Mononuclear cell (primary cell): ENCODE measurements at regions not wholly inside any gene's neighbourhood (a gene's known extent, or its start where the extent isn't known, plus 50 kb on each side); places are given as distances from the start of the nearest gene placed in this dataset.

ENCODE experiments used
- H3K27me3 ChIP-seq: 2 replicates; pipeline ENCODE4 v1.6.0; 2011; ENCODE audit warnings: low read length, control low read depth; ENCODE audit not compliant: insufficient read depth
- H3K4me1 ChIP-seq: 2 replicates; pipeline ENCODE4 v1.5.1; 2011; ENCODE audit warnings: mild to moderate bottlenecking, low read length, control low read depth; ENCODE audit not compliant: insufficient read depth
- H3K4me3 ChIP-seq: 2 replicates; pipeline ENCODE4 v1.5.1; 2011; ENCODE audit warnings: mild to moderate bottlenecking, low read length, moderate library complexity
- H3K9me3 ChIP-seq: 2 replicates; pipeline ENCODE4 v1.5.1; 2011; ENCODE audit warnings: low read depth, mild to moderate bottlenecking, control low read depth, low read length

DNA sequence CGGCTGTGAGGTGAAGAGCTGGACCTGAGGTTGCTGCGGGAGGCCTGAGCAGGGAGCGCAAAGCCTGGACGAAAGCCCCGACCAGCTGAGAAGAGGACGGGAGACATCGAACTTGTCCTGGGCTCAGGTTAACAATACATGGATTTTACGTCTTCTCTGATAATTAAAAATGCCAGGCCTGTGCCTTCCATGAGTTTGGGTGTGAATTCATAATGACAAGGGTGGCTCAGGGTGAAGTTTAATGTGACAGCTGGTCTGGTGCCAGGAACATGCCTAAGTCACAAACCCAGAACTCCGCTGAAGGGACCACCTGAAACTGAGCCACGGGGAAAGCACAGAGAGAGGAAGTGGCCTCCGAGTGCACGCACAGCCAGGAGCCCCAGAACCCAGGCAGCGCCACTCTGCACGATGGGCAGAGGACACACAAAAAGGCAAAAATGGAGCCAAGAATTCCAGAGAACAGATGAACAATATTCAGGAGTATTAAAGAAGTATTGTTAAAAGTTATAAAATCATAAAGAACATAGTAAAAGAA is 150.1 kb upstream of the RPS6KA2 start:
- Histone ChIP-seq H3K4me3 (no peak overlapping the region), H3K27me3 (no peaks in the 10 kb centered on the region), H3K9me3 (no peaks in the 10 kb centered on the region)

GRCh38 chr6:166776571-166776970 is 149.5 kb upstream of the RPS6KA2 start:
- Histone ChIP-seq H3K9me3 (no peaks in the 10 kb centered on the region), H3K4me1 (peaks cover 6% of the 10 kb centered on the region), H3K4me3 (no peak overlapping the region), H3K27me3 (no peaks in the 10 kb centered on the region)

More for the DNA sequence above, 150.1 kb upstream of the RPS6KA2 start:
- peaks cover 6% of the 10 kb centered on the region for H3K4me1 ChIP-seq

DNA sequence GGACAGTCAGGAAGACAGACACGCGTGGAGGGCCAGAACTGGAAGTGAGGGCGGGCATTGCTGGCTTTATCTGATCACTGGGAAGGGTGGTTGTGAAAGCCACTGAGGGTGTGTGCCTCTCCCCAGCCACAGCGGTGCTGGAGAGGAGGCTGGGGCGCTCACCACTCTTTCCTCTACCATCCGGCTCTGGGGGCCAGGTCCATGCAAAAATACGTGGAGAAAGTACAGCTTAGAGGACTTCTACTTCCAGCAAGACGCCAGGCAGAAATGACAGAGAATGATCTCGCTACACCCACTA is 148.8 kb upstream of the RPS6KA2 start:
- H3K9me3 ChIP-seq: no peaks in the 10 kb centered on the region
- H3K4me1 ChIP-seq: peaks cover 6% of the 10 kb centered on the region
- no peak overlapping the region for H3K4me3 ChIP-seq
- no peaks in the 10 kb centered on the region for H3K27me3 ChIP-seq

- Histone ChIP-seq H3K9me3 (no peaks in the 10 kb centered on the region), H3K4me1 (peaks cover 6% of the 10 kb centered on the region), H3K27me3 (no peaks in the 10 kb centered on the region), H3K4me3 (no peak overlapping the region)
These were observed 148.3 kb upstream of the RPS6KA2 start for GRCh38 chr6:166775180-166775922.

GRCh38 chr6:166774770-166775169 is 147.7 kb upstream of the RPS6KA2 start:
- H3K27me3 ChIP-seq: no peaks in the 10 kb centered on the region
- H3K4me1 ChIP-seq: peaks cover 6% of the 10 kb centered on the region
- H3K9me3 ChIP-seq: no peaks in the 10 kb centered on the region
- H3K4me3 ChIP-seq: no peak overlapping the region

DNA sequence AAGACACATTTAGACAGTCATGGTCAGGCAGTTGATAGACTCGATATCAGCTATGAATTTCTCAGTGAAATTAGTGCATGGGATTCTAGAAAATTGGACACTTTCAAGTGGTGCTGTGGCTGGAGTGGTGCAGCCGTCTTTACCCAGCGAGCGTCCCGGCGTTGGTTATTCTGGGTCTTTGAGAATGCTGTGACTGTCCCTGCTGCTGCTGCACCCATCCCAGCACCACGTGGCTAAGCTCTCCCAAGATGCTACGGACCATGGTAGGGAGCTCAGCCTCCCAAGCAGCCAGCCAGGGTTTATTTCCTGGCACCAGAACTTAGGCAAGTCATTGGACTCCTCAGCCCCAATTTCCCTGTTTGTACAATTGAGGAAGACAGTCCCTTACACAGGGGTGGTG is 147.2 kb upstream of the RPS6KA2 start:
- no peaks in the 10 kb centered on the region for H3K9me3 ChIP-seq
- H3K27me3 ChIP-seq: no peaks in the 10 kb centered on the region
- H3K4me1 ChIP-seq: peaks cover 6% of the 10 kb centered on the region
- no peak overlapping the region for H3K4me3 ChIP-seq

DNA sequence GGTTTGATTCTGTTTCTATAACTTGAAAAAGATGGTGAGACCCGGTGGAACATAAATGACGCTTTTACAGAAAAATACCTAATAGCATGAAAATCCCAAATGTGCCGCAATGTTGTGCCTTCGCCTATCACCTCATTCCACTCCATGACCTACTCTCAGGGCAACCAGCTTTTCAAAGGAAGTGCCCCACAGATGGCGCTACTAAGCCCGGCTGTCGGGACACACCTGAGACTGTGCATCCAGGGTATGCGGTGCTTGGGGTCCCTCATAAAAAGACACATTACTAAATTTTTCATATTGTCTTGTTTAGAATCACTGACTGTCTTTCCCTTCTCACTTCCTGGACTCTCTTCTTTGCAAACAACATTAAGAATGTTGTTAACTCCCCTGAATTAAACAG is 145.5 kb upstream of the RPS6KA2 start:
- no peaks in the 10 kb centered on the region for H3K9me3 ChIP-seq
- no peak overlapping the region for H3K4me3 ChIP-seq
- H3K4me1 ChIP-seq: peaks cover 6% of the 10 kb centered on the region
- H3K27me3 ChIP-seq: no peaks in the 10 kb centered on the region

DNA sequence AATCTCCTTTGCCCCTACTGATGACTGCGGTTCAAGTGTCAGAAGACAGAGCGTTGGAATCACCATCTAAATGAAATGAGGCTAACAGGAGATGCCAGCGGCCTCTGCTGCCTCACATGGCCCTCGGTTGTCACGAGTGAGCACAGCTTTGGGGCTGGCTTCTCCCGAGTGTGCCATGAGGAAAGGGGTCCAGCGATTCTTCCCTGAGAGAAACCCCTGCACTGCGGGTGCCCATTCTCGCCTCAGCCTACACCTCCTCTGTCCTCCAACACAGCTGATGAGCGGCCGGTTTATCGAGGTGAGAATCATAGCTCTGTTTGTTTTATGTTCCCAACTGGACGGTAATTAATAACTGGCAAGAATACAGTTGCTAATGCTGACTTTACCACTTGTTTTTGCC is 144.7 kb upstream of the RPS6KA2 start:
- H3K9me3 ChIP-seq: no peaks in the 10 kb centered on the region
- H3K4me1 ChIP-seq: peaks cover 6% of the 10 kb centered on the region

DNA sequence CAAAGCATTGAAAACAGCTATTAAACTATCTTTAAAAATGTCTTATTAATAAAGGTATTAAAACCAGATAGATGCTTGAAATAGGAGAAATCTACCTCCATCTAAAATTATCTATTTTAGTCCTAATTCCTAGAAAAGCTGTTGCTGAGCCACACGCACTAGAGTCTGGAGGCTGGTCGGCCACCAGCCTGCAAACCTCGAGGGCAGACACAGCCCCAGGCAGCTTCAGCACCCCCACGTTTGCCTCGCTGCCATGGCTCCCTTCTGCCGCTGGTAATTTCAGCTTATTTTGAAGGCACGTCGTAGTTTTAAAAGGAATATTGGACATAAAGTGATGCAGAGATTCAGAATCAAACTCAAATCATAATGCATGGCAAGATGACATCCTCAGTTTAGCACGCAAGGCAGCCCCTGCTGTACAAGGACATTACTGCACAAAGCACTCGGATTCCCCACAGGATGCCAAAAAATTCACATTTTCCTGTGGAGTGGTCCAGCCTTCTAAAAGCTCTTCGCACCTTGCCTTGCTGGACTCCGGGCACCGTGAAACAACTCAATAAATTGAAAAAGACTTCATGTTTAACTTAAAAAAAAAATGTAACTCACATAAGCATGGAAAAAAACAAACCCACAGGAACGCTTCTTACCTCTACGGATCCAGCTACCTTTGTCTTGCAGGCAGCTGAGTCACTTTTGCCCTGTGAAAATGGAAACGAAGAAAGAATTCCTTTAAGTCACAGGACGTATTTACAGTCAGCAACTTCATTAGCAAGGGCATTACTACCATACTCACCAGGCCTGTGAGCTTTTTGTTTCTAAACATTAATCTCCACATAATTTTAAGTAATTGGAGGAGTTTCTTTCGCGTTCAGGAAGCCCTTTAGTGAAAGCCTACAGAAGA is 143.4 kb upstream of the RPS6KA2 start:
- Histone ChIP-seq H3K4me1 (peaks cover 3% of the 10 kb centered on the region), H3K27me3 (no peaks in the 10 kb centered on the region), H3K4me3 (no peak overlapping the region), H3K9me3 (no peaks in the 10 kb centered on the region)

More for the DNA sequence above, 144.7 kb upstream of the RPS6KA2 start:
- Histone ChIP-seq H3K4me3 (no peak overlapping the region), H3K27me3 (no peaks in the 10 kb centered on the region)

DNA sequence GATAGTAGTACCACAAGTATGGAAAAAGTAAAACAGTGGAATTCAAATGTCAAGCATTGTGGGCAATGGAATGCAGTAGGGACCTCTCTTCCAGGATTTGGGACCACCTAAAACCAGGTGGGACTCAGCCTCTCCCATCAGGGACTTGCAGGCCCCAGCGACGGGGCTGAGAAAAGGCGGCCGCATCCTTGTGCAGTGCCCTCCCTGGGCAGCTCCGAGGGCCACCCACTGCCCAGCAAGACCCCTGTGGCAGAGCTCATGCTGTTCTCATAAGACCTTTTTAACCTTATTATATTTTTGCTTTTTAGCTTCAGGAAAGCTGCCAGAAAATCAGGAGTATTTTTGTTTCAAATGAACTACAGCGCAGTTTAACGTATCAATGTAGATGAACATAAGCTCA is 142.6 kb upstream of the RPS6KA2 start:
- Histone ChIP-seq H3K4me3 (no peak overlapping the region), H3K9me3 (no peaks in the 10 kb centered on the region)

DNA sequence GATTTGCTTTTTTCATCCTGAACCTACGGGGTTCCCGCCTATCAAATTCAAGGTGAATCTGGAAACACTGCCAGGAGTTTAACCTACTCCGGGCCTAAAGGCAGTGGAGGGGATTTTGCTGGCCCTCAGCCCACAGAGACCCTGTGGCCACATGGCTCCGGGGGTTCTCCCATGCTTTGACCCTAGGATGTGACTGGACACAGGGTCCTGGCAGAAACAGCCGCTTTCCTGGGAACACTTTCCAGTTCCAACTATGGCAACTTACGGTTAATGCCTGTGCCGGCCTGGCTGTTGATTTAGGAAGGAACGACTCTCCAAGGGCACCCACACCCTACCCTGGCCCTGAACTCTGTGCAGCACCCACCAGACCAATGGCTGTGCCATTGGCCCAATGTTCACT is 141.7 kb upstream of the RPS6KA2 start:
- H3K9me3 ChIP-seq: no peaks in the 10 kb centered on the region
- no peaks in the 10 kb centered on the region for H3K27me3 ChIP-seq
- H3K4me1 ChIP-seq: no peaks in the 10 kb centered on the region
- H3K4me3 ChIP-seq: no peak overlapping the region

More for the DNA sequence above, 142.6 kb upstream of the RPS6KA2 start:
- no peaks in the 10 kb centered on the region for H3K4me1 ChIP-seq
- H3K27me3 ChIP-seq: no peaks in the 10 kb centered on the region

GRCh38 chr6:166767230-166767629 is 140.2 kb upstream of the RPS6KA2 start:
- Histone ChIP-seq H3K4me3 (no peak overlapping the region), H3K9me3 (no peaks in the 10 kb centered on the region), H3K27me3 (no peaks in the 10 kb centered on the region), H3K4me1 (no peaks in the 10 kb centered on the region)

GRCh38 chr6:166766769-166767168 is 139.7 kb upstream of the RPS6KA2 start:
- Histone ChIP-seq H3K27me3 (no peaks in the 10 kb centered on the region), H3K4me3 (no peak overlapping the region), H3K9me3 (no peaks in the 10 kb centered on the region), H3K4me1 (no peaks in the 10 kb centered on the region)

- Histone ChIP-seq H3K4me3 (no peak overlapping the region), H3K27me3 (no peaks in the 10 kb centered on the region), H3K9me3 (no peaks in the 10 kb centered on the region)
These were observed 138.1 kb upstream of the RPS6KA2 start for GRCh38 chr6:166765234-166765541.

GRCh38 chr6:166764473-166765233 is 137.6 kb upstream of the RPS6KA2 start:
- no peaks in the 10 kb centered on the region for H3K27me3 ChIP-seq
- H3K4me1 ChIP-seq: peaks cover 4% of the 10 kb centered on the region
- no peak overlapping the region for H3K4me3 ChIP-seq
- H3K9me3 ChIP-seq: no peaks in the 10 kb centered on the region

More at GRCh38 chr6:166765234-166765541, 138.1 kb upstream of the RPS6KA2 start:
- H3K4me1 ChIP-seq: peaks cover 4% of the 10 kb centered on the region
